ENCODE measurements at regions not wholly inside any gene's neighbourhood (a gene's known extent, or its start where the extent isn't known, plus 50 kb on each side); places are given as distances from the start of the nearest gene placed in this dataset.

DNA sequence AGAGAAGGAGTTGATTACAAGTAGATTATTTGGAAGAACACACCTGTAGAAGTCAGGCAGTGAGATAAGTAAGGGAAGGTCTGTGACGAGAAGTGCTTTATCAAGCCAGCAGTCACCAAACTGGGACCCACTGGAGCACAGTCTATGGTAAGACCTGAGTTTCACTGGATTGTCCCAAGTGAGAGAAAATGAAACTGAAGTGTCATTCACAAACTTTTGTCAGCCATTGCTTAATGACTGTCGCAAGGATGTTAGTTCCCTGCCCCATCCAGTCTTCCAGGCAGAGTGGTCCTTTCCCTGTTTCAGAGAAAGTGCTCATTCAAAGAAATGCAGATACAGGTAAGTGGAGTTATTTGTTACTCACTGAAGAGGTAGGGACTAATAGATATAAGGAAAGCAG is 728.0 kb upstream of the TENM4 start:
- no peak for DNase-seq (ENCODE audit: low read depth)
- H3K4me3 ChIP-seq (ENCODE audit: low read depth, low read length) = no peak overlapping the region
- ChIA-PET POLR2A (no interaction called here), CTCF (no interaction called here)
- TF ChIP-seq, protein P1, sequence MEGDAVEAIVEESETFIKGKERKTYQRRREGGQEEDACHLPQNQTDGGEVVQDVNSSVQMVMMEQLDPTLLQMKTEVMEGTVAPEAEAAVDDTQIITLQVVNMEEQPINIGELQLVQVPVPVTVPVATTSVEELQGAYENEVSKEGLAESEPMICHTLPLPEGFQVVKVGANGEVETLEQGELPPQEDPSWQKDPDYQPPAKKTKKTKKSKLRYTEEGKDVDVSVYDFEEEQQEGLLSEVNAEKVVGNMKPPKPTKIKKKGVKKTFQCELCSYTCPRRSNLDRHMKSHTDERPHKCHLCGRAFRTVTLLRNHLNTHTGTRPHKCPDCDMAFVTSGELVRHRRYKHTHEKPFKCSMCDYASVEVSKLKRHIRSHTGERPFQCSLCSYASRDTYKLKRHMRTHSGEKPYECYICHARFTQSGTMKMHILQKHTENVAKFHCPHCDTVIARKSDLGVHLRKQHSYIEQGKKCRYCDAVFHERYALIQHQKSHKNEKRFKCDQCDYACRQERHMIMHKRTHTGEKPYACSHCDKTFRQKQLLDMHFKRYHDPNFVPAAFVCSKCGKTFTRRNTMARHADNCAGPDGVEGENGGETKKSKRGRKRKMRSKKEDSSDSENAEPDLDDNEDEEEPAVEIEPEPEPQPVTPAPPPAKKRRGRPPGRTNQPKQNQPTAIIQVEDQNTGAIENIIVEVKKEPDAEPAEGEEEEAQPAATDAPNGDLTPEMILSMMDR (IDR thresholded peaks at IDR 0.05; ENCODE audit: insufficient read depth, low read depth, low read length) = no peak
- no peaks in the 10 kb centered on the region for H3K27me3 ChIP-seq (ENCODE audit: control insufficient read depth, insufficient read depth, low read length)
- H3K36me3 ChIP-seq (ENCODE audit: control insufficient read depth, insufficient read depth, low read length) = no peaks in the 10 kb centered on the region

DNA sequence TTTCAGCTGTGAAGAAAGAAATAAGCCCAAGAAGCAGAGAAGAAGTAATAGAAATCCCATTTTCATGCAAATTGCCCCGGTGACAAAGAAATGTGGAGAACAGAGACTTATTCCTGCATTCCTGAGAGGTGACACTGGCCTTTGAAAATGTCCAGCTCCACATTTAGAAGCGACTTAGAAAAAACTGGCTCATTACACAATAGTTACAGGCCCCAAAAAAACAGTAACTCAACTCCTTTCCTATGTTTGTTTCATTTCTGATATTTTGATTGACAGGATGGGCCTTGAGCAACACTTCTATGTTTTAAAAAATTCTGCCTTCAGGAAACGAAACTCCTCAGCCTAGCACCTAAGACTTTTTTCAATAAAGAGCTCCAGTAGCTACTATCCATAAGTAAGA is 726.9 kb upstream of the TENM4 start:
- Histone ChIP-seq H3K4me3 (ENCODE audit: low read depth, low read length) (no peak overlapping the region), H3K27me3 (ENCODE audit: control insufficient read depth, insufficient read depth, low read length) (no peaks in the 10 kb centered on the region), H3K36me3 (ENCODE audit: control insufficient read depth, insufficient read depth, low read length) (no peaks in the 10 kb centered on the region)
- DNase-seq (ENCODE audit: low read depth) = no peak
- TF ChIP-seq, protein P1 (IDR thresholded peaks at IDR 0.05; ENCODE audit: insufficient read depth, low read depth, low read length) = no peak
- CTCF ChIA-PET = interaction anchor here (1.3 to 1.6 kb wide), 2 partner anchors 8 to 12 kb away, joined by 3 to 5 read pairs; no protein-coding TSS in a partner anchor
- POLR2A ChIA-PET = no interaction called here

DNA sequence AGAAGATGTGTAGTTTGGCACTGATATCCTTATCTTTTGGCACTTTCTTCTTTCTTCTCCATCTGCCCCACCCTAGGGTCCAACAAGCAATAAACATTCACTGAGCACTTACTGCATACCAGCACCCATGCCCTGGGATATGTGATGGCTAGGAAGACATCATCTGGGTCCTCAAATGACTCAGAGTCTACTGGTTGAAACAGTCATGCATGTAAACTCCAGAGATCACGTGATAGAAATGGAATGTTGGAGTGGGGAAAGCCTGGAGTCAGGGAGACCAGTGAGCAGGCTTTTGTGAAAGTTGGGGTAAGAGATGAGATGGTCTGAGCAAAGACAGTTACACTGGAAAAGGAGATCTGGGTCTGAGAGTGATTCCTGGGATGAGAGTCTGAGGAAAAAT is 724.9 kb upstream of the TENM4 start:
- H3K36me3 ChIP-seq (ENCODE audit: control insufficient read depth, insufficient read depth, low read length) = no peaks in the 10 kb centered on the region
- POLR2A ChIA-PET = no interaction called here
- TF ChIP-seq, protein P1 (IDR thresholded peaks at IDR 0.05; ENCODE audit: insufficient read depth, low read depth, low read length) = no peak
- CTCF ChIA-PET = interaction anchor here (0.7 kb wide), 1 partner anchor 13 kb away, joined by 3 read pairs; no protein-coding TSS in a partner anchor
- H3K4me3 ChIP-seq (ENCODE audit: low read depth, low read length) = no peak overlapping the region
- H3K27me3 ChIP-seq (ENCODE audit: control insufficient read depth, insufficient read depth, low read length) = no peaks in the 10 kb centered on the region
- no peak for DNase-seq (ENCODE audit: low read depth)

DNA sequence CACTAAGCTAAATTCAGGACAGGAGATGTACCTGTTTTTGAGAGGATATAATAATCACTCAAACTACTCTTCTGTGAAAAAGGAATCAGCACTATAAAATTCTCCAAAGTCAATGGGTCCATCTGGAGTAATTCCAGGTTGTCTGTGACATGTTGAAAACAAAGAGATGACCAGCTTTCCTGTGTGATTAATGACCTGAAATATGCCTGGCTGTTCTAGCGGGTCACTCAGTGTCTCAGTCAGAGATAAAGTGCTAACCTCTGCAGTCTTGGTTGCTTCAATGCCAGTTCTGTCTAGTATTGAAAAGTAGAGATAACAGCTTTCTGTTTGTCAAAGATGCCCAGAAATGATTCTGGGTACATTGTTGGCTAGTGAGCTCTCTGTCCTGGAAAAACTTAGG is 722.6 kb upstream of the TENM4 start:
- H3K36me3 ChIP-seq (ENCODE audit: control insufficient read depth, insufficient read depth, low read length) = no peaks in the 10 kb centered on the region
- ChIA-PET CTCF (interaction anchor here (0.8 to 1.3 kb wide), 2 partner anchors 17 to 456 kb away, joined by 3 to 4 read pairs; no protein-coding TSS in a partner anchor), POLR2A (no interaction called here)
- TF ChIP-seq, protein P1 (IDR thresholded peaks at IDR 0.05; ENCODE audit: insufficient read depth, low read depth, low read length) = no peak
- no peak for DNase-seq (ENCODE audit: low read depth)
- no peak overlapping the region for H3K4me3 ChIP-seq (ENCODE audit: low read depth, low read length)
- no peaks in the 10 kb centered on the region for H3K27me3 ChIP-seq (ENCODE audit: control insufficient read depth, insufficient read depth, low read length)

DNA sequence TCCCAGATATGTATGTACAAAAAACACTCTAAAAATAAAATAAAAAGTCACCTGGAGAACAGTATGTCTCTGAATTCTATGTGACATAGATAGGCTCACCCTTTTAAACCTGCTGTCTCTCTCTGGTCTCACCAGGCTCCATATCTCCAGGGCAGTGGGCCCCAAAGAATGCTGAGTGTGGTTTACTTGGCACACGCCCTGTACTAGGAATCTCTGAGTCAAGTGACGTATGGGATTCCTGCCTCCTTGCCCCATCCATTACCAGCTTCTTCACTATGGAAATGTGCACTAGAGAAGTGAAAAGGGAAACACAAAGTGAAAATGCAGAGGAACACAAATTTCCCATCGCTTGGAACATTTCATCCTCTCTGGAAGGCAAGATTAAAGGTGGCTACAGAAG is 722.2 kb upstream of the TENM4 start:
- no peak overlapping the region for H3K4me3 ChIP-seq (ENCODE audit: low read depth, low read length)
- DNase-seq (ENCODE audit: low read depth) = no peak
- no peaks in the 10 kb centered on the region for H3K36me3 ChIP-seq (ENCODE audit: control insufficient read depth, insufficient read depth, low read length)
- H3K27me3 ChIP-seq (ENCODE audit: control insufficient read depth, insufficient read depth, low read length) = no peaks in the 10 kb centered on the region
- TF ChIP-seq, protein P1 (IDR thresholded peaks at IDR 0.05; ENCODE audit: insufficient read depth, low read depth, low read length) = no peak
- ChIA-PET POLR2A (no interaction called here), CTCF (interaction anchor here (0.5 to 1.3 kb wide), 3 partner anchors 17 to 455 kb away, joined by 3 to 4 read pairs (median 3); no protein-coding TSS in a partner anchor)
